Cardiac fibroblast (primary cell): ENCODE measurements at regions not wholly inside any gene's neighbourhood (a gene's known extent, or its start where the extent isn't known, plus 50 kb on each side); places are given as distances from the start of the nearest gene placed in this dataset.

Experiments
- DNase-seq, 2 donors: peaks; one replicate each; pipeline versions ENCODE4 v3.0.0 to v3.0.0-alpha.2; 2010; ENCODE audit warnings: low read depth in 2 of 2
- H3K4me3 ChIP-seq, 2 donors: replicated peaks in 1 of 2; 1 replicate in 1 of 2; 2 replicates in 1 of 2; pipeline ENCODE4 v1.5.1; 2011; ENCODE audit warnings: low read depth in 2 of 2, low read length in 2 of 2, mild to moderate bottlenecking in 2 of 2, moderate library complexity in 1 of 2
- CTCF ChIP-seq: IDR thresholded peaks from one replicate; pipeline ENCODE4 v1.5.1; 2011; ENCODE audit warnings: low read depth, mild to moderate bottlenecking, low read length, inconsistent platforms

GRCh38 chr4:62199291-62199810 is 999.2 kb downstream of the ADGRL3 start:
- no peak for TF ChIP-seq CTCF

GRCh38 chr4:62196338-62196737 is 996.2 kb downstream of the ADGRL3 start:
- DNase-seq: no peak
- no peak overlapping the region for H3K4me3 ChIP-seq
- TF ChIP-seq CTCF: no peak

More at GRCh38 chr4:62199291-62199810, 999.2 kb downstream of the ADGRL3 start:
- DNase-seq: no peak
- no peak overlapping the region for H3K4me3 ChIP-seq

- H3K4me3 ChIP-seq: no peak overlapping the region
- DNase-seq: no peak
- TF ChIP-seq CTCF: no peak
Measured at GRCh38 chr4:62194342-62194741, 994.2 kb downstream of the ADGRL3 start.

DNA sequence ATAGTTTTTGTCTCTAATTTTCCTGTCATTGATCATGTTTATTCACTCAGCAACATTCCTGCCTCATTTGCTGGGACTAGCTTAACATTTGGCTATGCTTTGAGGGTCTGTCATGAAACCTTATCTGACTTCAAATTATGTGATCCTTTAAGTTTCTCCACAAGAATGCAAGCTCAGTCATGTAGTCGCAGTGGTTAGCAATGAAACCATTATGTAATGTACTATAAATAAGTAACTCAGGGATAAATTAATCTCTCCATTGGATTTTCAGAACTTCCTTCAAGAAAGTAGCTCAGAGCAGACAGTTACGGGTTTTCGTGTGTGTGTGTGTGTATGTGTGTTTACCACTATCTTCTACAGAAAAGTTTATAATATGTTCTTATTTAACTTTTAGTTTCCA is 993.6 kb downstream of the ADGRL3 start:
- DNase-seq: no peak
- no peak overlapping the region for H3K4me3 ChIP-seq
- TF ChIP-seq CTCF: no peak

GRCh38 chr4:62191451-62192240 is 991.5 kb downstream of the ADGRL3 start:
- no peak for TF ChIP-seq CTCF
- no peak for DNase-seq
- H3K4me3 ChIP-seq: no peak overlapping the region

DNA sequence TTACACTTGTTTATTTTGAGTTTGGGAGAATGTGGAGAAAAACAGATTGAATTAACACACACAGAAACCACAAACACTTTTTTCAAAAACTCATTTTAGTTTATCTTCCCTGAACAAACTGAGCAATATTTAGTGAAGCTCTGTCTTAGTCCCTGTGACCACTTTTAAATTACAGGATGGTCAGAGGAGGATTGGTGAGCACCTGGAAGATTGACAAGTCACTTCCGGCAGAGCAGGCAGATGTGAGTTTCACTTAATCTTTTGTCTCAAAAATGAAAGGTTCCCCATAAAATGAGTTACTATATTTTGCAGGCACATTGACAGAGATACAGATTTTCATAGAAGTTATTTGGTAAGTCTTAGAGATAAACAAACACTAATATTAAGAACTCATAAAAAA is 970.1 kb downstream of the ADGRL3 start:
- H3K4me3 ChIP-seq: no peak overlapping the region
- no peak for DNase-seq
- no peak for TF ChIP-seq CTCF
